Prostate gland (tissue), 2 donors: ENCODE measurements at regions not wholly inside any gene's neighbourhood (a gene's known extent, or its start where the extent isn't known, plus 50 kb on each side); places are given as distances from the start of the nearest gene placed in this dataset.

ENCODE experiments used
- DNase-seq: peaks from one replicate; pipeline ENCODE4 v3.0.0-alpha.2; 2019; ENCODE audit warnings: low spot score
- H3K27ac ChIP-seq, 2 donors: fragments of 200-600 bp; sonication (generic); 2 replicates each; pipeline ENCODE4 v1.5.1; 2017 to 2019
- H3K27me3 ChIP-seq: fragments of 200-600 bp; sonication (generic); replicated peaks from 2 replicates; pipeline ENCODE4 v1.5.1; 2019; ENCODE audit not compliant: insufficient read depth
- H3K36me3 ChIP-seq, 2 donors: fragments of 200-600 bp; sonication (generic); 1 replicate in 1 of 2; 2 replicates in 1 of 2; pipeline versions ENCODE4 v1.5.1 to v1.8.1; 2017 to 2019
- H3K4me1 ChIP-seq: fragments of 200-600 bp; sonication (generic); replicated peaks from 2 replicates; pipeline ENCODE4 v1.5.1; 2019
- H3K4me3 ChIP-seq, 2 donors: fragments of 200-600 bp; sonication (generic); 2 replicates each; pipeline ENCODE4 v1.5.1; 2017 to 2019
- H3K9me3 ChIP-seq: fragments of 200-600 bp; sonication (generic); 2 replicates; pipeline ENCODE4 v1.5.1; 2017
- CTCF ChIP-seq, 4 experiments: fragments of 200-600 bp in 2 of 4; fragments of 450-650 bp in 2 of 4; sonication (generic) in 2 of 4; IDR thresholded peaks; 1 replicate in 3 of 4; 2 replicates in 1 of 4; pipeline ENCODE4 v1.5.1; 2016 to 2019; ENCODE audit warnings: antibody characterized with exemption in 4 of 4, mild to moderate bottlenecking in 2 of 4, moderate library complexity in 2 of 4
- POLR2A ChIP-seq: fragments of 450-650 bp; IDR thresholded peaks from one replicate; pipeline ENCODE4 v1.6.1; 2016; ENCODE audit warnings: antibody characterized with exemption, mild to moderate bottlenecking
- POLR2AphosphoS5 ChIP-seq: sonication (generic); formaldehyde crosslinking; IDR thresholded peaks from one replicate; pipeline ENCODE4 v1.6.1; 2017; ENCODE audit warnings: antibody characterized with exemption
- WGBS: methylation state at CpG from one replicate; pipeline ENCODE4 v1.1.5; 2018; 5-methylcytosine and 5-hydroxymethylcytosine counted together
- intact Hi-C: fragments of 100-400 bp; cut with DNase I; formaldehyde crosslinking; loops from one replicate; pipeline ENCODE4 v1.14.2; 2022

GRCh38 chr17:56679115-56679776 is 85.7 kb downstream of the NOG start:
- intact Hi-C loops, result loop anchor here (5.0 to 10.0 kb wide), 2 partner anchors 38 to 84 kb away; partner anchors contain the start of gene NOG
- DNase-seq, result no peak
- H3K4me3 ChIP-seq, result no peak overlapping the region
- WGBS, result 9% methylated on average over 12 of the region's 12 CpGs
- no peaks in the 10 kb centered on the region for H3K9me3 ChIP-seq
- no peaks in the 10 kb centered on the region for H3K27me3 ChIP-seq
- TF ChIP-seq POLR2AphosphoS5 (no peak), POLR2A (no peak), CTCF (IDR thresholded peaks at IDR 0.05) (peak; percentile 23 to 46 (median 41))
- no peaks in the 10 kb centered on the region for H3K4me1 ChIP-seq
- H3K36me3 ChIP-seq, result no peaks in the 10 kb centered on the region
- H3K27ac ChIP-seq, result no peak overlapping the region

DNA sequence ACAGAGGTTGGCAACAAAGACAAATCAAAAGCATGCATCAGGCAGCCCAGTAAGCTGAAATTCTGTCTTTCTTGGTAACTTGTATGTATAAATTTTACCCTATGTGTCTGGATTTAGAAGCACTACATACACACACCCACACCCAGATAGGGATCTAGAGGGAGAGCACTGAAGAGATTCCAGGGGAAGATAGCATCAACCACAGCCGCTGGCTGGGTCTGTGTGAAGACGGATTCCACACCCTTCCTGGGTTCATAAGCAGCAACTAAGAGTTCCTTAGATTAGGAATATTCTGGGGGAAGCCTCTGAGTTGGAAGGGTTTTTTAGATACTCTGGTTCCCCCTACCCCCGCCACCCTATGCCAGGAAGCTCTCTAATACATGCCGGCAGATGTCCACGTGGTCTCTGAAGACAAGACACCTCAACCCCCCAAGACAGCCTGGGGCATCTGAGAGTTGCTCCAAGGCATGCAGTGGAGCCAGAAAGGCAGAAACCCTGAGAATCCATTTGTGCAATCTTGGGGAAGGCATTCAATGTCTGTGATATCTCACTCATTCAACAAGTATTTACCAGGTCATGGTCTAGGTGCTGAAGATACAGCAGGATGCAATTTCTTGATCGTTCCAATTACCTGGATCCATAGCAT is 86.4 kb downstream of the NOG start:
- DNase-seq, result no peak
- Histone ChIP-seq H3K27ac (no peak overlapping the region), H3K4me1 (no peaks in the 10 kb centered on the region), H3K9me3 (no peaks in the 10 kb centered on the region), H3K27me3 (no peaks in the 10 kb centered on the region), H3K36me3 (no peaks in the 10 kb centered on the region), H3K4me3 (no peak overlapping the region)
- intact Hi-C loops, result loop anchor here (5.0 to 10.0 kb wide), 2 partner anchors 37 to 85 kb away; partner anchors contain the start of gene NOG
- 43% methylated on average over 6 of the region's 6 CpGs for WGBS
- no peak for TF ChIP-seq POLR2AphosphoS5
- no peak for TF ChIP-seq POLR2A
- no peak for TF ChIP-seq CTCF (IDR thresholded peaks at IDR 0.05)

DNA sequence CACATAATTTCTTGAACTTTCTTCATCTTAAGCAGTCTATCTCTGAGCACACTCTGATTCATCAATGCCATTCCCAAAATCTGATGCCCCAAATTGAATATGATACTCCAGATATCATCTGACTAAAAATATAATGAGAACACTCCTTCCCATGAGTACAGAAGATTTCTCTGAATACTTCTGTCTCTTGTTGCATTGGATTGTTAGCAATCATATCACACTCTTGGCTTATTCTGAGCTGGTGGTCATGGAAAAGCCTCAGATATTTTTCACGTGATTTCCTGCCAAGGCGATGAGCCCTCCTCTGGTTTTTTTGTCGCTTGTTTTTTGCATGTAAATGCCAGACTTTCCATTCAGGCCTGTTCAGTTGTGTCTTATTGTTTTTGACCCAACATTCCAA is 87.2 kb downstream of the NOG start:
- Histone ChIP-seq H3K4me1 (no peaks in the 10 kb centered on the region), H3K4me3 (no peak overlapping the region), H3K27ac (no peak overlapping the region), H3K9me3 (no peaks in the 10 kb centered on the region), H3K36me3 (no peaks in the 10 kb centered on the region), H3K27me3 (no peaks in the 10 kb centered on the region)
- 80% methylated on average over 3 of the region's 3 CpGs for WGBS
- no peak for DNase-seq
- intact Hi-C loops, result no loop called here
- TF ChIP-seq POLR2AphosphoS5, result no peak
- TF ChIP-seq POLR2A, result no peak
- no peak for TF ChIP-seq CTCF (IDR thresholded peaks at IDR 0.05)

- Histone ChIP-seq H3K4me3 (no peak overlapping the region), H3K36me3 (no peaks in the 10 kb centered on the region), H3K9me3 (no peaks in the 10 kb centered on the region), H3K27ac (no peak overlapping the region), H3K27me3 (no peaks in the 10 kb centered on the region), H3K4me1 (no peaks in the 10 kb centered on the region)
- intact Hi-C loops, result no loop called here
- no peak for DNase-seq
- TF ChIP-seq CTCF (IDR thresholded peaks at IDR 0.05) (no peak), POLR2A (no peak), POLR2AphosphoS5 (no peak)
- 64% methylated on average over 3 of the region's 3 CpGs for WGBS
These were observed 88.2 kb downstream of the NOG start for GRCh38 chr17:56681561-56682266.
